ENCODE measurements at regions not wholly inside any gene's neighbourhood (a gene's known extent, or its start where the extent isn't known, plus 50 kb on each side); places are given as distances from the start of the nearest gene placed in this dataset.
"Not testable (repeated sequence)": the region's sequence is repeated elsewhere in the genome, so short reads cannot be mapped to it uniquely, and the experiment has no call there.

GRCh38 chr5:131019111-131019510, 145.9 kb downstream of the HINT1 start:
- DNase-seq = no peak
- ATAC-seq = peak; percentile 17
- intact Hi-C loops (cut with DNase I, micrococcal nuclease) = no loop called here

GRCh38 chr5:131008329-131008728, 156.7 kb downstream of the HINT1 start:
- no peak for ATAC-seq
- no peak for DNase-seq
- intact Hi-C loops (cut with DNase I, micrococcal nuclease) = no loop called here

- intact Hi-C loops (cut with DNase I, micrococcal nuclease) = no loop called here
- no peak for DNase-seq
- ATAC-seq = no peak
Observed at GRCh38 chr5:131005963-131006684, 158.9 kb downstream of the HINT1 start.

GRCh38 chr5:131001507-131001906, 163.5 kb downstream of the HINT1 start:
- DNase-seq (no peak), ATAC-seq (no peak)
- intact Hi-C loops (cut with DNase I, micrococcal nuclease) = no loop called here

GRCh38 chr5:131000289-131000688, 164.8 kb downstream of the HINT1 start:
- DNase-seq = no peak
- ATAC-seq = no peak
- intact Hi-C loops (cut with DNase I, micrococcal nuclease) = no loop called here

- intact Hi-C loops (cut with DNase I, micrococcal nuclease); ATAC-seq; DNase-seq: not testable (repeated sequence)
Observed at GRCh38 chr5:130996720-130997119, 168.3 kb downstream of the HINT1 start.

- ATAC-seq (no peak), DNase-seq (no peak)
- intact Hi-C loops (cut with DNase I, micrococcal nuclease) = no loop called here
Observed at GRCh38 chr5:130995851-130996250, 169.2 kb downstream of the HINT1 start.

- intact Hi-C loops (cut with DNase I, micrococcal nuclease) = no loop called here
- DNase-seq = no peak
- no peak for ATAC-seq
Observed at GRCh38 chr5:130995254-130995515, 169.9 kb downstream of the HINT1 start.

GRCh38 chr5:130994496-130995253, 170.4 kb downstream of the HINT1 start:
- intact Hi-C loops (cut with DNase I, micrococcal nuclease) = no loop called here
- DNase-seq (no peak), ATAC-seq (no peak)

GRCh38 chr5:130992621-130993020, 172.4 kb downstream of the HINT1 start:
- DNase-seq (no peak), ATAC-seq (no peak)
- intact Hi-C loops (cut with DNase I, micrococcal nuclease) = no loop called here

GRCh38 chr5:130992095-130992494, 173.0 kb downstream of the HINT1 start:
- DNase-seq (no peak), ATAC-seq (no peak)
- intact Hi-C loops (cut with DNase I, micrococcal nuclease) = no loop called here

- intact Hi-C loops (cut with DNase I, micrococcal nuclease) = no loop called here
- ATAC-seq = no peak
- DNase-seq = no peak
Observed at GRCh38 chr5:130985776-130986175, 179.3 kb downstream of the HINT1 start.

- ATAC-seq = no peak
- DNase-seq = no peak
- intact Hi-C loops (cut with DNase I, micrococcal nuclease) = no loop called here
Observed at GRCh38 chr5:130981663-130982062, 183.4 kb downstream of the HINT1 start.

- ATAC-seq (no peak), DNase-seq (no peak)
- intact Hi-C loops (cut with DNase I, micrococcal nuclease) = no loop called here
Observed at GRCh38 chr5:130978475-130978874, 186.6 kb downstream of the HINT1 start.

GRCh38 chr5:130976493-130976892, 188.6 kb downstream of the HINT1 start:
- no peak for DNase-seq
- no peak for ATAC-seq
- intact Hi-C loops (cut with DNase I, micrococcal nuclease) = no loop called here

- intact Hi-C loops (cut with DNase I, micrococcal nuclease) = no loop called here
- peak; percentile 80 for ATAC-seq
- DNase-seq = no peak
Observed at GRCh38 chr5:130975847-130976246, 189.2 kb downstream of the HINT1 start.

- no peak for DNase-seq
- intact Hi-C loops (cut with DNase I, micrococcal nuclease) = no loop called here
- peak; percentile 84 for ATAC-seq
Observed at GRCh38 chr5:130975299-130975698, 189.8 kb downstream of the HINT1 start.

- DNase-seq = no peak
- intact Hi-C loops (cut with DNase I, micrococcal nuclease) = no loop called here
- ATAC-seq = no peak
Observed at GRCh38 chr5:130974021-130974683, 190.9 kb downstream of the HINT1 start.

GRCh38 chr5:130966990-130967525, 198.0 kb downstream of the HINT1 start:
- intact Hi-C loops (cut with DNase I, micrococcal nuclease) = no loop called here

GRCh38 chr5:130965920-130966319, 199.1 kb downstream of the HINT1 start:
- intact Hi-C loops (cut with DNase I, micrococcal nuclease) = no loop called here
- ATAC-seq = peak; percentile 8

More at GRCh38 chr5:130966990-130967525, 198.0 kb downstream of the HINT1 start:
- peak; percentile 49 for ATAC-seq
- DNase-seq = no peak

More at GRCh38 chr5:130965920-130966319, 199.1 kb downstream of the HINT1 start:
- no peak for DNase-seq

All from left colon (tissue), 2 donors.